Amniotic stem cell (primary cell): ENCODE measurements at regions not wholly inside any gene's neighbourhood (a gene's known extent, or its start where the extent isn't known, plus 50 kb on each side); places are given as distances from the start of the nearest gene placed in this dataset.

ENCODE experiments used
- DNase-seq: peaks from one replicate; lab custom pipeline; 2025; lab: John Stamatoyannopoulos, UW

GRCh38 chr2:47236503-47237215, 60.3 kb upstream of the CALM2 start:
- DNase-seq = no peak

DNA sequence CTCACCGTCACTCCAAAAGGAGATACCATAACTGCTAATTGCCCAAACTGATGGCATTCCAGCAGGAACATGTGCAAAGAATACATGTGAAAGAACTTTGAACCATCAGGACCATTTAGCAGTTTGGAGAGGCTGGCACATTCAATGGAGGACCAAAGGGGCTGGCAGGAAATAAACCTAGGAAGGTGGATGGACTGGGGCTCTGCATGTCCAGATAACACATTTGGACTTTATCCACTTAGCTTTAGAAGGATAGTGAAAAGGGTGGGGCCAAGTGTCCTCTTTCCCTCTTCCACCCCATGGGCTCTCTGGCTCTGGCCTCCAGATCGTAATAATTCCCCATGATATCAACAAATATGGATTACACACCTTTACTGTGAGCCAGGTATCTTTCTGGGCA, 58.8 kb upstream of the CALM2 start:
- DNase-seq = no peak

GRCh38 chr2:47234456-47234855, 58.1 kb upstream of the CALM2 start:
- DNase-seq = no peak

GRCh38 chr2:47232738-47233415, 56.6 kb upstream of the CALM2 start:
- no peak for DNase-seq

DNA sequence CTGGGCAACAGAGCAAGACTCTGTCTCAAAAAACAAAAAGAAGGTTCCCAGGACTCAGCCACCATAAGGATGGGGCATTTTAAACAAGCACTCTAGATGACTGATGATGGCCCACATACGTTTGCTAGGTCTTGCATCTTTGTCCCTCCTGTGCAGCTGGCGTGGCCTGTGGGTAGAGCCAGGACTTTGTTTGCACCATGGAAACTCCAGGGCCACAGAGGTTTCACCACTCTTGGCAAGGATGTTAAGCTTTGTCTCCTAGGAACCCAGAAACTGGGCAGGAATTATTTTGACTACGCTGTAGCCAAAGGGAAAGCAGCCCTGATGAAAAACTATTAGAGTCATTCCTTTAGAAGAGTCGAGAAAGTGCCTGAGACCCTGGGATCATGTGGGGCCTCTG, 54.1 kb upstream of the CALM2 start:
- no peak for DNase-seq

- no peak for DNase-seq
These were observed 51.4 kb upstream of the CALM2 start for GRCh38 chr2:47227532-47228279.

- DNase-seq = no peak
These were observed 50.6 kb upstream of the CALM2 start for GRCh38 chr2:47226923-47227220.

DNA sequence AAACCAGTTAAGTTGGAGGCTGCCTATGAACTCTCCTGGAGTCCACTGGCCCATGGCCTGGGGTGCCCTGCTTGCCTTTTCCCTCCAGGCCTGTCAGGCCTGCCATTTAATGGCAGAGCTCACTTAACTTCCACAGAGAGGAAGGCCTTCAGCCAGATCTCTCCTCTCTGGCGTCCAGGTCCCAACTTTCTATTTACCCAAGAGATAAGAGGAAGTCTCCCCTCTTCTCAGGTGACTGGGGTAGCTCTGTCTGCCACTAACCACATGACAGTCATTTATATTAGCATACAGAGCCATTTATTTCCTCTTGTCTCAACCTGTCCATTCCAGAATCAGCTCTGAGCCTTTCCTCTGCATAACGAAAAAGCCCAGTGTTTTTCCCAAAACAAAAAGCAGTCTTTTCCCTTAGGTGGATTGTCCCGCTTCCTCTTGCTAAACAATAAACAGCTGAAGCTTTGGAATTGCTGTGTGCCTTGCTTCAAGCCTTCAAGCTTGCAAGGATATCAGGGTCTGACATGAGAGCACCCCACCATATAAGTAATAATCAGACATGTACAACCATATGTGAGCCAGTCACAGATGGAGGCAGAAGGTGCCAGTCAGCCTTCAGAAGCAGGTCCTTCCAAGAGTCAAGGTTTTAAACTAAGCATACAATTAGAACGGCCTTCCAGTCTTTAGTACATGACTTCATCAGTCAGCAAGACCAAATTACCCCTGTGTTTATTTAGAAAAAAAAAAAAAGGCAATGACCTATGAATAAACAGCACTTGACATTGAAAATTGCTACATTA, 50.0 kb upstream of the CALM2 start:
- no peak for DNase-seq
